ENCODE measurements at regions not wholly inside any gene's neighbourhood (a gene's known extent, or its start where the extent isn't known, plus 50 kb on each side); places are given as distances from the start of the nearest gene placed in this dataset.

DNA sequence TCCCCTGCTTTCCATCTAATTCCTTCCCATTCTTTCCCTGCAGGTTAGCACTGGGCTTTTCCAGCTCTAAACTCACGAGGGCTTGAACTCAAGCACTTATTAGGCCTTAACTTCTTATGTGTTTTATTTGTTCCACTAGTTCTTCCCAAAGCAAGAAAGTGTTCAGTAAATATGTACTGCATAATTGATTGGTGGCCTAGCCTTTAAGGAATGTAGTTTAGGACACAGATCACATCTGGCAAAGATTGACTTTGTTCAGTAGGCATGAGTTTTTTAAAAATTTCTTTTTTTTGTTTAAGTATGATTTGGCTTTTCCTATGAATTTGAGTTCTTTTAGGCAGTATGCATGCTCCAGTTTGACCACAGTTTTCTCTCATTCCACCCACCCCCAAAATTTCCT lies 285.2 kb downstream of the NPR3 start:
- H3K27me3 ChIP-seq (ENCODE audit: control insufficient read depth in 2 of 2, insufficient read depth in 2 of 2, low read length in 2 of 2), result no peaks in the 10 kb centered on the region
- no peak overlapping the region for H3K4me3 ChIP-seq
- in situ Hi-C loops (cut with MboI) (no loop called here), intact Hi-C loops (cut with micrococcal nuclease) (no loop called here)
- H3K9ac ChIP-seq (ENCODE audit: insufficient read depth in 1 of 2, low read depth in 2 of 2, low read length in 2 of 2), result no peak overlapping the region
- H3K4me2 ChIP-seq (ENCODE audit: insufficient read depth, low read length), result no peak overlapping the region
- no peaks in the 10 kb centered on the region for H3K79me2 ChIP-seq (ENCODE audit: control insufficient read depth, insufficient read depth, low read length)
- FAIRE-seq (no peak), ATAC-seq (no peak), DNase-seq (ENCODE audit: extremely low read depth in 1 of 4, low spot score in 3 of 4) (no peak)
- H3K4me1 ChIP-seq (replicated peaks in 1 of 2; ENCODE audit: control insufficient read depth in 2 of 2, insufficient read depth in 2 of 2, low read length in 2 of 2), result no peaks in the 10 kb centered on the region
- H3K9me3 ChIP-seq (replicated peaks; ENCODE audit: control insufficient read depth, insufficient read depth, low read depth, low read length), result no peaks in the 10 kb centered on the region; the same call in 1 of the 2 replicates
- ChIA-PET POLR2A (interaction anchor here (0.5 kb wide), 1 partner anchor 11 kb away, joined by 3 read pairs; no protein-coding TSS in a partner anchor), CTCF (ENCODE audit: low intra/inter-chr PET ratio) (no interaction called here)
- H4K20me1 ChIP-seq (replicated peaks; ENCODE audit: control insufficient read depth, insufficient read depth, low read length), result no peaks in the 10 kb centered on the region
- H3K36me3 ChIP-seq (ENCODE audit: control insufficient read depth, insufficient read depth, low read length), result no peaks in the 10 kb centered on the region
- no peaks in the 10 kb centered on the region for H3K9me1 ChIP-seq (ENCODE audit: control insufficient read depth, insufficient read depth, low read length)
- H2AFZ ChIP-seq (ENCODE audit: low read depth, low read length), result no peak overlapping the region
- 0% methylated on average over 1 of the region's 1 CpG for WGBS (ENCODE audit: insufficient coverage, low coverage, missing lambda C conversion rate)
- TF ChIP-seq PTTG1 (tag; IDR thresholded peaks at IDR 0.05; ENCODE audit: low read depth) (no peak), U2AF2 (optimal IDR thresholded peaks at IDR 0.05; ENCODE audit: low read depth, low read length) (no peak), BDP1 (IDR thresholded peaks at IDR 0.05; ENCODE audit: insufficient read depth, insufficient read length) (no peak), SAP30 (IDR thresholded peaks at IDR 0.05; ENCODE audit: borderline replicate concordance, insufficient read depth, low read depth, low read length, poor library complexity, severe bottlenecking) (no peak), PML (IDR thresholded peaks at IDR 0.05; ENCODE audit: low read length) (no peak), SMC3 (conservative IDR thresholded peaks at IDR 0.05; ENCODE audit: insufficient read depth, low read depth, low read length) (no peak), XRCC5 (IDR thresholded peaks at IDR 0.05; ENCODE audit: low read depth, low read length) (no peak), GATA2 (CRISPR knock-in tag; IDR thresholded peaks at IDR 0.05) (no peak), RCOR1 (IDR thresholded peaks at IDR 0.05; ENCODE audit: borderline replicate concordance in 1 of 2, low read depth in 2 of 2, low read length in 2 of 2) (no peak), CSDE1 (IDR thresholded peaks at IDR 0.05) (no peak), PHB2 (IDR thresholded peaks at IDR 0.05; ENCODE audit: low read depth) (no peak), NONO (IDR thresholded peaks at IDR 0.05; ENCODE audit: low read depth in 2 of 2, low read length in 1 of 2) (no peak), EP300 (IDR thresholded peaks at IDR 0.05; ENCODE audit: low read length) (no peak), NFE2L1 (tag; IDR thresholded peaks at IDR 0.05; ENCODE audit: borderline replicate concordance, low read depth) (no peak), KAT2B (IDR thresholded peaks at IDR 0.05; ENCODE audit: low read depth, low read length) (no peak), ZNF764 (CRISPR knock-in tag; IDR thresholded peaks at IDR 0.05; ENCODE audit: low read depth) (no peak)
- TF ChIP-seq, protein P1, sequence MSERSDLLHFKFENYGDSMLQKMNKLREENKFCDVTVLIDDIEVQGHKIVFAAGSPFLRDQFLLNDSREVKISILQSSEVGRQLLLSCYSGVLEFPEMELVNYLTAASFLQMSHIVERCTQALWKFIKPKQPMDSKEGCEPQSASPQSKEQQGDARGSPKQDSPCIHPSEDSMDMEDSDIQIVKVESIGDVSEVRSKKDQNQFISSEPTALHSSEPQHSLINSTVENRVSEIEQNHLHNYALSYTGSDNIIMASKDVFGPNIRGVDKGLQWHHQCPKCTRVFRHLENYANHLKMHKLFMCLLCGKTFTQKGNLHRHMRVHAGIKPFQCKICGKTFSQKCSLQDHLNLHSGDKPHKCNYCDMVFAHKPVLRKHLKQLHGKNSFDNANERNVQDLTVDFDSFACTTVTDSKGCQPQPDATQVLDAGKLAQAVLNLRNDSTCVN (CRISPR knock-in tag; IDR thresholded peaks at IDR 0.05), result no peak
- TF ChIP-seq, protein P2, sequence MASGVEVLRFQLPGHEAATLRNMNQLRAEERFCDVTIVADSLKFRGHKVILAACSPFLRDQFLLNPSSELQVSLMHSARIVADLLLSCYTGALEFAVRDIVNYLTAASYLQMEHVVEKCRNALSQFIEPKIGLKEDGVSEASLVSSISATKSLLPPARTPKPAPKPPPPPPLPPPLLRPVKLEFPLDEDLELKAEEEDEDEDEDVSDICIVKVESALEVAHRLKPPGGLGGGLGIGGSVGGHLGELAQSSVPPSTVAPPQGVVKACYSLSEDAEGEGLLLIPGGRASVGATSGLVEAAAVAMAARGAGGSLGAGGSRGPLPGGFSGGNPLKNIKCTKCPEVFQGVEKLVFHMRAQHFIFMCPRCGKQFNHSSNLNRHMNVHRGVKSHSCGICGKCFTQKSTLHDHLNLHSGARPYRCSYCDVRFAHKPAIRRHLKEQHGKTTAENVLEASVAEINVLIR (CRISPR knock-in tag; IDR thresholded peaks at IDR 0.05), result no peak
- TF ChIP-seq, protein P3, sequence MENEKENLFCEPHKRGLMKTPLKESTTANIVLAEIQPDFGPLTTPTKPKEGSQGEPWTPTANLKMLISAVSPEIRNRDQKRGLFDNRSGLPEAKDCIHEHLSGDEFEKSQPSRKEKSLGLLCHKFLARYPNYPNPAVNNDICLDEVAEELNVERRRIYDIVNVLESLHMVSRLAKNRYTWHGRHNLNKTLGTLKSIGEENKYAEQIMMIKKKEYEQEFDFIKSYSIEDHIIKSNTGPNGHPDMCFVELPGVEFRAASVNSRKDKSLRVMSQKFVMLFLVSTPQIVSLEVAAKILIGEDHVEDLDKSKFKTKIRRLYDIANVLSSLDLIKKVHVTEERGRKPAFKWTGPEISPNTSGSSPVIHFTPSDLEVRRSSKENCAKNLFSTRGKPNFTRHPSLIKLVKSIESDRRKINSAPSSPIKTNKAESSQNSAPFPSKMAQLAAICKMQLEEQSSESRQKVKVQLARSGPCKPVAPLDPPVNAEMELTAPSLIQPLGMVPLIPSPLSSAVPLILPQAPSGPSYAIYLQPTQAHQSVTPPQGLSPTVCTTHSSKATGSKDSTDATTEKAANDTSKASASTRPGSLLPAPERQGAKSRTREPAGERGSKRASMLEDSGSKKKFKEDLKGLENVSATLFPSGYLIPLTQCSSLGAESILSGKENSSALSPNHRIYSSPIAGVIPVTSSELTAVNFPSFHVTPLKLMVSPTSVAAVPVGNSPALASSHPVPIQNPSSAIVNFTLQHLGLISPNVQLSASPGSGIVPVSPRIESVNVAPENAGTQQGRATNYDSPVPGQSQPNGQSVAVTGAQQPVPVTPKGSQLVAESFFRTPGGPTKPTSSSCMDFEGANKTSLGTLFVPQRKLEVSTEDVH (IDR thresholded peaks at IDR 0.05; ENCODE audit: low read depth, partially characterized antibody), result no peak
- BruUV-seq (replicated peaks), result no TSS peak
- no peak overlapping the region for H3K27ac ChIP-seq (ENCODE audit: extremely low read depth, low read depth, low read length)
